Thymus (tissue), 11 donors: ENCODE measurements at regions not wholly inside any gene's neighbourhood (a gene's known extent, or its start where the extent isn't known, plus 50 kb on each side); places are given as distances from the start of the nearest gene placed in this dataset.
"Not testable (repeated sequence)": the region's sequence is repeated elsewhere in the genome, so short reads cannot be mapped to it uniquely, and the experiment has no call there.

Experiments
- DNase-seq, 9 donors: peaks; one replicate each; pipeline ENCODE4 v3.0.0-alpha.2; 2013; ENCODE audit warnings: low spot score in 9 of 9, low read depth in 6 of 9, missing footprints in 1 of 9
- H3K27ac ChIP-seq, 2 donors: one replicate each; pipeline ENCODE4 v1.5.1; 2013; ENCODE audit warnings: control low read depth in 1 of 2, low read depth in 1 of 2, low read length in 1 of 2, mild to moderate bottlenecking in 1 of 2, moderate library complexity in 1 of 2
- H3K27me3 ChIP-seq, 2 donors: one replicate each; pipeline ENCODE4 v1.5.1; 2013; ENCODE audit warnings: low read length in 1 of 2; ENCODE audit not compliant: control insufficient read depth in 2 of 2, insufficient read depth in 1 of 2
- H3K36me3 ChIP-seq, 2 donors: one replicate each; pipeline ENCODE4 v1.5.1; 2013; ENCODE audit warnings: low read length in 1 of 2, mild to moderate bottlenecking in 1 of 2, moderate library complexity in 1 of 2; ENCODE audit not compliant: control insufficient read depth in 2 of 2, insufficient read depth in 2 of 2
- H3K4me1 ChIP-seq, 2 donors: one replicate each; pipeline ENCODE4 v1.5.1; 2013; ENCODE audit warnings: low read length in 2 of 2; ENCODE audit not compliant: control insufficient read depth in 2 of 2, insufficient read depth in 2 of 2
- H3K4me3 ChIP-seq, 2 donors: one replicate each; pipeline ENCODE4 v1.5.1; 2013; ENCODE audit warnings: low read length in 2 of 2, control low read depth in 1 of 2, mild to moderate bottlenecking in 1 of 2
- H3K9me3 ChIP-seq, 2 donors: one replicate each; pipeline ENCODE4 v1.5.1; 2013; ENCODE audit warnings: low read length in 1 of 2, mild to moderate bottlenecking in 1 of 2; ENCODE audit not compliant: control insufficient read depth in 2 of 2, insufficient read depth in 1 of 2
- WGBS: extraction: QIAGEN DNeasy Blood & Tissue Kit; methylation state at CpG from one replicate; pipeline ENCODE4 v1.1.7; 2013; 5-methylcytosine and 5-hydroxymethylcytosine counted together
- donor health status: healthy.

- H3K36me3 ChIP-seq = no peaks in the 10 kb centered on the region
- DNase-seq = no peak
- WGBS = 96% methylated on average over 4 of the region's 4 CpGs
- no peaks in the 10 kb centered on the region for H3K9me3 ChIP-seq
- H3K27me3 ChIP-seq = no peaks in the 10 kb centered on the region
- H3K4me3 ChIP-seq = no peak overlapping the region
- no peaks in the 10 kb centered on the region for H3K4me1 ChIP-seq
- no peak overlapping the region for H3K27ac ChIP-seq
Measured at GRCh38 chr2:39874236-39874635, 95.2 kb upstream of the THUMPD2 start.

GRCh38 chr2:39873586-39873985 is 94.5 kb upstream of the THUMPD2 start:
- Histone ChIP-seq H3K27ac (no peak overlapping the region), H3K9me3 (no peaks in the 10 kb centered on the region), H3K4me1 (no peaks in the 10 kb centered on the region), H3K4me3 (no peak overlapping the region), H3K27me3 (no peaks in the 10 kb centered on the region), H3K36me3 (no peaks in the 10 kb centered on the region)
- DNase-seq = no peak
- WGBS = 98% methylated on average over 3 of the region's 3 CpGs

- no peaks in the 10 kb centered on the region for H3K9me3 ChIP-seq
- DNase-seq = no peak
- H3K27me3 ChIP-seq = no peaks in the 10 kb centered on the region
- H3K4me3 ChIP-seq = no peak overlapping the region
- WGBS = 97% methylated on average over 2 of the region's 2 CpGs
- no peaks in the 10 kb centered on the region for H3K36me3 ChIP-seq
- no peaks in the 10 kb centered on the region for H3K4me1 ChIP-seq
- no peak overlapping the region for H3K27ac ChIP-seq
Measured at GRCh38 chr2:39872748-39873147, 93.7 kb upstream of the THUMPD2 start.

GRCh38 chr2:39871291-39871761 is 92.3 kb upstream of the THUMPD2 start:
- WGBS = 85% methylated on average over 7 of the region's 7 CpGs
- H3K36me3 ChIP-seq = no peaks in the 10 kb centered on the region
- H3K27me3 ChIP-seq = no peaks in the 10 kb centered on the region
- peak in 1 of 9 donors; percentile 21 for DNase-seq
- H3K4me1 ChIP-seq = peaks cover 2 to 4% of the 10 kb centered on the region in 2 donors
- H3K27ac ChIP-seq = no peak overlapping the region
- no peaks in the 10 kb centered on the region for H3K9me3 ChIP-seq
- no peak overlapping the region for H3K4me3 ChIP-seq

- Histone ChIP-seq H3K27me3 (no peaks in the 10 kb centered on the region), H3K4me3 (no peak overlapping the region), H3K36me3 (no peaks in the 10 kb centered on the region), H3K27ac (no peak overlapping the region), H3K4me1 (peaks cover 6 to 8% of the 10 kb centered on the region in 2 donors), H3K9me3 (no peaks in the 10 kb centered on the region)
- 100% methylated on average over 3 of the region's 3 CpGs for WGBS
- DNase-seq = no peak
Measured at GRCh38 chr2:39870871-39871270, 91.8 kb upstream of the THUMPD2 start.

- no peak overlapping the region for H3K4me3 ChIP-seq
- H3K4me1 ChIP-seq = peaks cover 12 to 14% of the 10 kb centered on the region in 2 donors
- no peak overlapping the region for H3K27ac ChIP-seq
- no peaks in the 10 kb centered on the region for H3K36me3 ChIP-seq
- H3K27me3 ChIP-seq = no peaks in the 10 kb centered on the region
- H3K9me3 ChIP-seq = peaks cover 0 to 7% of the 10 kb centered on the region in 2 donors
- 97% methylated on average over 5 of the region's 5 CpGs for WGBS
- no peak for DNase-seq
Measured at GRCh38 chr2:39867268-39867667, 88.2 kb upstream of the THUMPD2 start.

- no peaks in the 10 kb centered on the region for H3K27me3 ChIP-seq
- 31% methylated on average over 3 of the region's 3 CpGs for WGBS
- peaks cover 12 to 14% of the 10 kb centered on the region in 2 donors for H3K4me1 ChIP-seq
- peak in 4 of 9 donors; percentile 45 to 80 (median 62) for DNase-seq
- peaks cover 0 to 7% of the 10 kb centered on the region in 2 donors for H3K9me3 ChIP-seq
- H3K4me3 ChIP-seq = no peak overlapping the region
- no peak overlapping the region for H3K27ac ChIP-seq
- H3K36me3 ChIP-seq = no peaks in the 10 kb centered on the region
Measured at GRCh38 chr2:39865751-39866150, 86.7 kb upstream of the THUMPD2 start.

- not testable (repeated sequence) for H3K27ac ChIP-seq, H3K4me3 ChIP-seq, H3K9me3 ChIP-seq, DNase-seq, H3K36me3 ChIP-seq, H3K27me3 ChIP-seq
- WGBS = 90% methylated on average over 1 of the region's 1 CpG
- H3K4me1 ChIP-seq = peaks cover 12 to 14% of the 10 kb centered on the region in 2 donors
Measured at GRCh38 chr2:39863672-39864071, 84.6 kb upstream of the THUMPD2 start.

GRCh38 chr2:39860538-39860937 is 81.5 kb upstream of the THUMPD2 start:
- WGBS = 98% methylated on average over 3 of the region's 3 CpGs

GRCh38 chr2:39858677-39859076 is 79.6 kb upstream of the THUMPD2 start:
- no peak for DNase-seq
- WGBS = 98% methylated on average over 2 of the region's 2 CpGs
- Histone ChIP-seq H3K27ac (no peak overlapping the region), H3K9me3 (peaks cover 0 to 2% of the 10 kb centered on the region in 2 donors), H3K4me3 (no peak overlapping the region), H3K4me1 (peaks cover 3 to 5% of the 10 kb centered on the region in 2 donors), H3K27me3 (no peaks in the 10 kb centered on the region), H3K36me3 (no peaks in the 10 kb centered on the region)

More at GRCh38 chr2:39860538-39860937, 81.5 kb upstream of the THUMPD2 start:
- DNase-seq = no peak
- H3K36me3 ChIP-seq = no peaks in the 10 kb centered on the region
- no peak overlapping the region for H3K4me3 ChIP-seq
- H3K27me3 ChIP-seq = no peaks in the 10 kb centered on the region
- no peak overlapping the region for H3K27ac ChIP-seq
- peaks cover 4 to 5% of the 10 kb centered on the region in 2 donors for H3K4me1 ChIP-seq
- peaks cover 0 to 7% of the 10 kb centered on the region in 2 donors for H3K9me3 ChIP-seq
